GM12891 (cell line): ENCODE measurements at regions not wholly inside any gene's neighbourhood (a gene's known extent, or its start where the extent isn't known, plus 50 kb on each side); places are given as distances from the start of the nearest gene placed in this dataset.

ENCODE experiments used
- DNase-seq: peaks from one replicate; pipeline ENCODE4 v3.0.0; 2011; ENCODE audit warnings: low spot score; ENCODE audit not compliant: insufficient read length
- FAIRE-seq: peaks from 2 replicates; lab custom pipeline; 2011; peaks lifted over from hg19 to GRCh38; lab: Jason Lieb, UNC
- PAX5 ChIP-seq: IDR thresholded peaks from 2 replicates; pipeline ENCODE4 v1.6.1; 2011; ENCODE audit warnings: low read length, moderate library complexity, mild to moderate bottlenecking; ENCODE audit not compliant: insufficient read depth, severe bottlenecking
- POLR2A ChIP-seq: IDR thresholded peaks from 2 replicates; pipeline ENCODE4 v1.6.1; 2011; ENCODE audit warnings: low read depth, low read length, control low read depth
- POLR2AphosphoS5 ChIP-seq: IDR thresholded peaks from 2 replicates; pipeline ENCODE4 v1.6.1; 2011; ENCODE audit warnings: low read depth, low read length, control low read depth
- POU2F2 ChIP-seq: IDR thresholded peaks from 2 replicates; pipeline ENCODE4 v1.6.1; 2011; ENCODE audit warnings: low read depth, mild to moderate bottlenecking, control low read depth, low read length, moderate library complexity
- SPI1 ChIP-seq: IDR thresholded peaks from 2 replicates; pipeline ENCODE4 v1.6.1; 2011; ENCODE audit warnings: low read depth, low read length, control low read depth
- TAF1 ChIP-seq: IDR thresholded peaks from 2 replicates; pipeline ENCODE4 v1.6.1; 2011; ENCODE audit warnings: low read depth, low read length, control low read depth

GRCh38 chr6:92125681-92126080 is 1293.7 kb downstream of the EPHA7 start:
- DNase-seq (no peak), FAIRE-seq (no peak)
- TF ChIP-seq PAX5 = no peak
- no peak for TF ChIP-seq POLR2A
- TF ChIP-seq SPI1 = no peak
- TF ChIP-seq POU2F2 = no peak
- no peak for TF ChIP-seq TAF1
- no peak for TF ChIP-seq POLR2AphosphoS5

GRCh38 chr6:92124200-92124651 is 1295.1 kb downstream of the EPHA7 start:
- FAIRE-seq = no peak
- TF ChIP-seq SPI1 (no peak), POLR2AphosphoS5 (no peak), TAF1 (no peak), PAX5 (no peak)
- DNase-seq = no peak

- TF ChIP-seq SPI1 (no peak), POLR2AphosphoS5 (no peak), TAF1 (no peak)
- DNase-seq (no peak), FAIRE-seq (no peak)
Measured at GRCh38 chr6:92122746-92123145, 1296.6 kb downstream of the EPHA7 start.

GRCh38 chr6:92121228-92121627 is 1298.1 kb downstream of the EPHA7 start:
- no peak for FAIRE-seq
- no peak for DNase-seq
- TF ChIP-seq POU2F2 (no peak), TAF1 (no peak), POLR2AphosphoS5 (no peak), POLR2A (no peak), SPI1 (no peak), PAX5 (no peak)

- TF ChIP-seq SPI1 (no peak), TAF1 (no peak), POLR2A (no peak), POU2F2 (no peak), PAX5 (no peak), POLR2AphosphoS5 (no peak)
- no peak for FAIRE-seq
- DNase-seq = no peak
Measured at GRCh38 chr6:92117800-92118199, 1301.6 kb downstream of the EPHA7 start.

- FAIRE-seq (no peak), DNase-seq (no peak)
- TF ChIP-seq POU2F2 (no peak), POLR2AphosphoS5 (no peak), POLR2A (no peak), PAX5 (no peak), SPI1 (no peak), TAF1 (no peak)
Measured at GRCh38 chr6:92114797-92115196, 1304.6 kb downstream of the EPHA7 start.

GRCh38 chr6:92114091-92114675 is 1305.2 kb downstream of the EPHA7 start:
- TF ChIP-seq POU2F2 (no peak), POLR2A (no peak), POLR2AphosphoS5 (no peak), PAX5 (no peak), TAF1 (no peak), SPI1 (no peak)
- no peak for FAIRE-seq
- DNase-seq = no peak

GRCh38 chr6:92111386-92111785 is 1308.0 kb downstream of the EPHA7 start:
- no peak for FAIRE-seq
- DNase-seq = no peak

GRCh38 chr6:92110403-92110802 is 1309.0 kb downstream of the EPHA7 start:
- no peak for DNase-seq
- TF ChIP-seq POU2F2 (no peak), SPI1 (no peak), POLR2A (no peak), POLR2AphosphoS5 (no peak), PAX5 (no peak), TAF1 (no peak)
- FAIRE-seq = no peak

More at GRCh38 chr6:92111386-92111785, 1308.0 kb downstream of the EPHA7 start:
- TF ChIP-seq PAX5 = no peak
- TF ChIP-seq TAF1 = no peak
- TF ChIP-seq POLR2A = no peak
- no peak for TF ChIP-seq SPI1
- TF ChIP-seq POU2F2 = no peak
- TF ChIP-seq POLR2AphosphoS5 = no peak

GRCh38 chr6:92109956-92110355 is 1309.4 kb downstream of the EPHA7 start:
- TF ChIP-seq POU2F2 (no peak), POLR2A (no peak), SPI1 (no peak), POLR2AphosphoS5 (no peak), PAX5 (no peak), TAF1 (no peak)
- DNase-seq (no peak), FAIRE-seq (no peak)
